HUES6 (cell line): ENCODE measurements at regions not wholly inside any gene's neighbourhood (a gene's known extent, or its start where the extent isn't known, plus 50 kb on each side); places are given as distances from the start of the nearest gene placed in this dataset.

Experiments used
- H3K27ac ChIP-seq: 2 replicates; pipeline ENCODE4 v1.7.0; 2013; ENCODE audit warnings: low read depth, mild to moderate bottlenecking, low read length, inconsistent platforms
- H3K27me3 ChIP-seq: 2 replicates; pipeline ENCODE4 v1.6.1; 2013; ENCODE audit warnings: low read length; ENCODE audit not compliant: control insufficient read depth, insufficient read depth
- H3K36me3 ChIP-seq: 2 replicates; pipeline ENCODE4 v1.6.1; 2013; ENCODE audit warnings: low read length; ENCODE audit not compliant: control insufficient read depth, insufficient read depth
- H3K4me1 ChIP-seq: 2 replicates; pipeline ENCODE4 v1.6.1; 2013; ENCODE audit warnings: low read length; ENCODE audit not compliant: control insufficient read depth, insufficient read depth
- H3K4me3 ChIP-seq: 2 replicates; pipeline ENCODE4 v1.5.1; 2013; ENCODE audit warnings: low read depth, low read length
- H3K9ac ChIP-seq: one replicate; pipeline ENCODE4 v1.6.1; 2013; ENCODE audit warnings: mild to moderate bottlenecking, low read length
- H3K9me3 ChIP-seq: 2 replicates; pipeline ENCODE4 v1.6.1; 2013; ENCODE audit warnings: low read depth, low read length; ENCODE audit not compliant: control insufficient read depth, insufficient read depth

- H3K4me3 ChIP-seq = no peak overlapping the region
- no peaks in the 10 kb centered on the region for H3K9me3 ChIP-seq
- no peaks in the 10 kb centered on the region for H3K27me3 ChIP-seq
- H3K9ac ChIP-seq = no peak overlapping the region
- no peak overlapping the region for H3K27ac ChIP-seq
- no peaks in the 10 kb centered on the region for H3K36me3 ChIP-seq
- no peaks in the 10 kb centered on the region for H3K4me1 ChIP-seq
Observed at GRCh38 chr3:22453906-22454535, 703.0 kb upstream of the ZNF385D start.

- no peaks in the 10 kb centered on the region for H3K36me3 ChIP-seq
- no peaks in the 10 kb centered on the region for H3K27me3 ChIP-seq
- H3K9me3 ChIP-seq = no peaks in the 10 kb centered on the region
- H3K27ac ChIP-seq = no peak overlapping the region
- no peak overlapping the region for H3K4me3 ChIP-seq
- no peak overlapping the region for H3K9ac ChIP-seq
- H3K4me1 ChIP-seq = no peaks in the 10 kb centered on the region
Observed at GRCh38 chr3:22469995-22470394, 719.0 kb upstream of the ZNF385D start.

- no peaks in the 10 kb centered on the region for H3K36me3 ChIP-seq
- H3K4me1 ChIP-seq = no peaks in the 10 kb centered on the region
- no peaks in the 10 kb centered on the region for H3K27me3 ChIP-seq
- H3K27ac ChIP-seq = no peak overlapping the region
- H3K9ac ChIP-seq = no peak overlapping the region
- no peak overlapping the region for H3K4me3 ChIP-seq
- no peaks in the 10 kb centered on the region for H3K9me3 ChIP-seq
Observed at GRCh38 chr3:22471557-22471956, 720.5 kb upstream of the ZNF385D start.

GRCh38 chr3:22474706-22475445, 723.9 kb upstream of the ZNF385D start:
- Histone ChIP-seq H3K36me3 (no peaks in the 10 kb centered on the region), H3K4me3 (no peak overlapping the region), H3K9me3 (no peaks in the 10 kb centered on the region), H3K27ac (no peak overlapping the region), H3K9ac (no peak overlapping the region), H3K4me1 (no peaks in the 10 kb centered on the region), H3K27me3 (no peaks in the 10 kb centered on the region)

- no peaks in the 10 kb centered on the region for H3K4me1 ChIP-seq
- no peak overlapping the region for H3K27ac ChIP-seq
- no peak overlapping the region for H3K4me3 ChIP-seq
- no peaks in the 10 kb centered on the region for H3K36me3 ChIP-seq
- H3K9me3 ChIP-seq = no peaks in the 10 kb centered on the region
- no peaks in the 10 kb centered on the region for H3K27me3 ChIP-seq
- no peak overlapping the region for H3K9ac ChIP-seq
Observed at GRCh38 chr3:22475665-22476240, 724.7 kb upstream of the ZNF385D start.

- no peak overlapping the region for H3K27ac ChIP-seq
- H3K4me3 ChIP-seq = no peak overlapping the region
- H3K9ac ChIP-seq = no peak overlapping the region
- H3K36me3 ChIP-seq = no peaks in the 10 kb centered on the region
- no peaks in the 10 kb centered on the region for H3K4me1 ChIP-seq
- H3K27me3 ChIP-seq = no peaks in the 10 kb centered on the region
- no peaks in the 10 kb centered on the region for H3K9me3 ChIP-seq
Observed at GRCh38 chr3:22476976-22477375, 726.0 kb upstream of the ZNF385D start.

- H3K36me3 ChIP-seq = no peaks in the 10 kb centered on the region
- H3K4me1 ChIP-seq = no peaks in the 10 kb centered on the region
- no peak overlapping the region for H3K27ac ChIP-seq
- H3K9ac ChIP-seq = no peak overlapping the region
- H3K27me3 ChIP-seq = no peaks in the 10 kb centered on the region
- no peak overlapping the region for H3K4me3 ChIP-seq
- H3K9me3 ChIP-seq = no peaks in the 10 kb centered on the region
Observed at GRCh38 chr3:22485954-22486353, 717.2 kb upstream of the UBE2E2 start.

- H3K27ac ChIP-seq = no peak overlapping the region
- H3K36me3 ChIP-seq = no peaks in the 10 kb centered on the region
- H3K9me3 ChIP-seq = no peaks in the 10 kb centered on the region
- H3K27me3 ChIP-seq = no peaks in the 10 kb centered on the region
- H3K4me1 ChIP-seq = peaks cover 3% of the 10 kb centered on the region; the same call in 1 of the 2 replicates
- no peak overlapping the region for H3K9ac ChIP-seq
- H3K4me3 ChIP-seq = no peak overlapping the region
Observed at GRCh38 chr3:22490747-22491146, 712.4 kb upstream of the UBE2E2 start.

GRCh38 chr3:22491344-22491743, 711.8 kb upstream of the UBE2E2 start:
- no peaks in the 10 kb centered on the region for H3K36me3 ChIP-seq

GRCh38 chr3:22492342-22492741, 710.8 kb upstream of the UBE2E2 start:
- Histone ChIP-seq H3K9me3 (no peaks in the 10 kb centered on the region), H3K9ac (no peak overlapping the region), H3K4me3 (no peak overlapping the region), H3K36me3 (no peaks in the 10 kb centered on the region), H3K27me3 (peaks cover 7% of the 10 kb centered on the region; the same call in 1 of the 2 replicates), H3K4me1 (peaks cover 3% of the 10 kb centered on the region; the same call in 1 of the 2 replicates), H3K27ac (no peak overlapping the region)

More at GRCh38 chr3:22491344-22491743, 711.8 kb upstream of the UBE2E2 start:
- no peak overlapping the region for H3K9ac ChIP-seq
- no peak overlapping the region for H3K4me3 ChIP-seq
- peaks cover under 1% of the 10 kb centered on the region; the same call in 1 of the 2 replicates for H3K27me3 ChIP-seq
- H3K27ac ChIP-seq = no peak overlapping the region
- no peaks in the 10 kb centered on the region for H3K9me3 ChIP-seq
- H3K4me1 ChIP-seq = peaks cover 3% of the 10 kb centered on the region; the same call in 1 of the 2 replicates

- Histone ChIP-seq H3K36me3 (no peaks in the 10 kb centered on the region), H3K9me3 (no peaks in the 10 kb centered on the region), H3K4me3 (no peak overlapping the region), H3K4me1 (peaks cover 3% of the 10 kb centered on the region; the same call in 1 of the 2 replicates), H3K9ac (no peak overlapping the region), H3K27me3 (peaks cover 7% of the 10 kb centered on the region; the same call in 1 of the 2 replicates), H3K27ac (no peak overlapping the region)
Observed at GRCh38 chr3:22495241-22495640, 707.9 kb upstream of the UBE2E2 start.
